ENCODE measurements at regions not wholly inside any gene's neighbourhood (a gene's known extent, or its start where the extent isn't known, plus 50 kb on each side); places are given as distances from the start of the nearest gene placed in this dataset.

- H3K9me3 ChIP-seq: no peaks in the 10 kb centered on the region
- H3K27ac ChIP-seq: no peak overlapping the region
- no peak overlapping the region for H3K4me3 ChIP-seq
- DNase-seq (no peak), ATAC-seq (ENCODE audit: low FRiP score in 2 of 2) (no peak)
- H3K4me1 ChIP-seq: peaks cover 26 to 36% (median 32%) of the 10 kb centered on the region in 4 donors
- WGBS, 2 donors: 81 to 89% methylated on average over 8 of the region's 8 CpGs
- no peaks in the 10 kb centered on the region for H3K36me3 ChIP-seq
- TF ChIP-seq CTCF (IDR thresholded peaks at IDR 0.05) (no peak), POLR2A (IDR thresholded peaks at IDR 0.05) (no peak), POLR2AphosphoS5 (IDR thresholded peaks at IDR 0.05) (no peak), EP300 (IDR thresholded peaks at IDR 0.05) (no peak)
- H3K27me3 ChIP-seq: no peaks in the 10 kb centered on the region
Observed at GRCh38 chr18:10062302-10063300, 148.8 kb downstream of the VAPA start.

GRCh38 chr18:10063489-10063888, 149.7 kb downstream of the VAPA start:
- Histone ChIP-seq H3K27ac (no peak overlapping the region), H3K4me1 (peaks cover 19 to 33% (median 29%) of the 10 kb centered on the region in 4 donors), H3K27me3 (no peaks in the 10 kb centered on the region), H3K9me3 (no peaks in the 10 kb centered on the region), H3K4me3 (no peak overlapping the region), H3K36me3 (no peaks in the 10 kb centered on the region)
- no peak for TF ChIP-seq EP300 (IDR thresholded peaks at IDR 0.05)
- TF ChIP-seq POLR2A (IDR thresholded peaks at IDR 0.05): no peak
- no peak for TF ChIP-seq POLR2AphosphoS5 (IDR thresholded peaks at IDR 0.05)
- TF ChIP-seq CTCF (IDR thresholded peaks at IDR 0.05): no peak
- 92 to 93% methylated on average over 8 of the region's 8 CpGs for WGBS, 2 donors
- no peak for ATAC-seq (ENCODE audit: low FRiP score in 2 of 2)
- no peak for DNase-seq

GRCh38 chr18:10064267-10064666, 150.5 kb downstream of the VAPA start:
- no peaks in the 10 kb centered on the region for H3K36me3 ChIP-seq
- H3K4me1 ChIP-seq: peaks cover 11 to 26% (median 25%) of the 10 kb centered on the region in 4 donors
- WGBS, 2 donors: 74 to 76% methylated on average over 2 to 3 of the region's 3 CpGs
- H3K27me3 ChIP-seq: no peaks in the 10 kb centered on the region
- ATAC-seq (ENCODE audit: low FRiP score in 2 of 2) (no peak), DNase-seq (no peak)
- H3K27ac ChIP-seq: no peak overlapping the region
- no peak for TF ChIP-seq EP300 (IDR thresholded peaks at IDR 0.05)
- TF ChIP-seq POLR2AphosphoS5 (IDR thresholded peaks at IDR 0.05): no peak
- TF ChIP-seq POLR2A (IDR thresholded peaks at IDR 0.05): no peak
- no peaks in the 10 kb centered on the region for H3K9me3 ChIP-seq
- H3K4me3 ChIP-seq: no peak overlapping the region

- Histone ChIP-seq H3K27me3 (no peaks in the 10 kb centered on the region), H3K36me3 (no peaks in the 10 kb centered on the region), H3K4me1 (peaks cover 5 to 19% (median 16%) of the 10 kb centered on the region in 4 donors), H3K27ac (no peak overlapping the region), H3K9me3 (no peaks in the 10 kb centered on the region), H3K4me3 (no peak overlapping the region)
- no peak for ATAC-seq (ENCODE audit: low FRiP score in 2 of 2)
- 97 to 98% methylated on average over 2 of the region's 2 CpGs for whole genome bisulfite sequencing, 2 donors
- no peak for TF ChIP-seq CTCF (IDR thresholded peaks at IDR 0.05)
- no peak for TF ChIP-seq POLR2AphosphoS5 (IDR thresholded peaks at IDR 0.05)
- no peak for TF ChIP-seq POLR2A (IDR thresholded peaks at IDR 0.05)
- TF ChIP-seq EP300 (IDR thresholded peaks at IDR 0.05): no peak
- no peak for DNase-seq
Observed at GRCh38 chr18:10065296-10065695, 151.5 kb downstream of the VAPA start.
